ENCODE measurements at regions not wholly inside any gene's neighbourhood (a gene's known extent, or its start where the extent isn't known, plus 50 kb on each side); places are given as distances from the start of the nearest gene placed in this dataset.

DNA sequence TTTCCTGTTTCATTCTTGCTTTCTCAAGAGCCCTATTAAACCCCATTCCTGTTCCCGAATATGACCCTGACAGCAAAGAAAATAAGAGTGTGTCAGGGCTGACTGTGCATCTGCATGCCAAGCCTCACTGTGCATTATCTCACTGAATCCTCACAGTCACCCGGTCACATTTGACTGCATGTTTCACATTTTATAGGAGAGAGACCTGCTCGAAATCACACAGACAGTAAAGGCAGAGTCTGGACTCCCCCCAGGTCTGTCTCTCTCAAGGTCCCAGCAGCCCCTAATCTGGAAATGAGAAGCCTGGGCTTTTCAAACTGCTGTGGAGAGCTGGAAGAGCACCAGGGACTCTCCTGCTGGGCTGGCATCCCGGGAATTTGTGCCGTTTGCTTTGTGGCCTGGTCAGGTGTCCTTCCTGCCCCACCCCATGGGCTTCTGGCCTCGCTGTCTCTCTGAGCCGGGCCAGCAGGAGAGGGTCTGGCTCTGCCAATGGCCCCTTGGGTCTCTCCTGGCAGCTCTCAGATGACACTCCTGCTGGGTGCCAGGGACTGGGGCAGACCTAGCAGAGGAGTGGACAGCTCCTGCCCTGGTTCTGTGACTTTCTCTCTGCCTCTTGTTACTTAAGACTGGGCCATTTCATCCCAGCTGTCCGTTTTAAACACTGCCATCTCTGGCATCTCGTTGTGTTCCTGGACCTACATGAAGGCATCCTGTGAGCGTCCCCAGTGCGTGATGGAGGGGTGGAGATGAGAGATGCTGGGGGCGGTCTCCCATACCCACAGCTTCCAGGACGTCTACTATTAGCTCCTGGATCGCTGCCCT, 173.6 kb downstream of the ARHGAP12 start:
- ChIA-PET POLR2A (no interaction called here), CTCF (interaction anchor here (0.6 to 0.7 kb wide), 3 partner anchors 10 to 594 kb away, joined by 3 to 9 read pairs (median 4); no protein-coding TSS in a partner anchor)
- no peak for TF ChIP-seq HDGF (IDR thresholded peaks at IDR 0.05; ENCODE audit: borderline replicate concordance)
- no peak for TF ChIP-seq FOXK2 (IDR thresholded peaks at IDR 0.05)
- TF ChIP-seq CTBP1 (IDR thresholded peaks at IDR 0.05; ENCODE audit: borderline replicate concordance), result no peak
- TF ChIP-seq LEF1 (IDR thresholded peaks at IDR 0.05; ENCODE audit: borderline replicate concordance), result no peak
- no peak for TF ChIP-seq BHLHE40 (IDR thresholded peaks at IDR 0.05; ENCODE audit: borderline replicate concordance)
- TF ChIP-seq SP1 (IDR thresholded peaks at IDR 0.05), result no peak
- no peak for TF ChIP-seq L3MBTL2 (conservative IDR thresholded peaks at IDR 0.05)
- DNase-seq (ENCODE audit: extremely low spot score), result no peak

DNA sequence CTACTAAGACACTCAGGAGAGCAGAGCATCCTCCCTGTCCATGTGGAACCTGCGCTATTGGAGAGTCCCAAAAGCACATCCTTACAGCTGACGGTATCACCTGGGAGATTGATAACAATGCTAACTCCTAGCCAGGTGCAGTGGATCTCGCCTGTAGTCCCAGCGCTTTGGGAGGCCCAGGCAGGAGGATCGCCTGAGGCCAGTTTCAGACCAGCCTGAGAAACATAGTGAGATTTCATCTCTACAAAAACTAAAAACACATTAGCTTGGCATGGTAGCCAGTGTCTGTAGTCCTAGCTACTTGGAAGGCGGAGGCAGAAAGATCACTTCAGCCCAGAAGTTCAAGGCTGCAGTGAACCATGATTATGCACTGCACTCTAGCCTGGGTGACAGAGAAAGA, 174.9 kb downstream of the ARHGAP12 start:
- no peak for TF ChIP-seq PKNOX1 (IDR thresholded peaks at IDR 0.05)
- no peak for TF ChIP-seq FOXA1 (IDR thresholded peaks at IDR 0.05)
- no peak for DNase-seq (ENCODE audit: extremely low spot score)
- POLR2A ChIA-PET, result no interaction called here
- CTCF ChIA-PET, result no interaction called here

GRCh38 chr10:31752170-31752569, 176.5 kb downstream of the ARHGAP12 start:
- no peak for DNase-seq (ENCODE audit: extremely low spot score)
- TF ChIP-seq LEF1 (IDR thresholded peaks at IDR 0.05; ENCODE audit: borderline replicate concordance), result no peak
- TF ChIP-seq NFRKB (IDR thresholded peaks at IDR 0.05), result no peak
- no peak for TF ChIP-seq L3MBTL2 (conservative IDR thresholded peaks at IDR 0.05)
- TF ChIP-seq ZNF384 (IDR thresholded peaks at IDR 0.05), result no peak
- no peak for TF ChIP-seq FOXK2 (IDR thresholded peaks at IDR 0.05)
- no peak for TF ChIP-seq PKNOX1 (IDR thresholded peaks at IDR 0.05)
- no peak for TF ChIP-seq BHLHE40 (IDR thresholded peaks at IDR 0.05; ENCODE audit: borderline replicate concordance)
- TF ChIP-seq ARNT (IDR thresholded peaks at IDR 0.05), result no peak
- TF ChIP-seq SP1 (IDR thresholded peaks at IDR 0.05), result no peak
- TF ChIP-seq ELF4 (IDR thresholded peaks at IDR 0.05), result no peak
- ChIA-PET POLR2A (interaction anchor here (1.1 kb wide), 1 partner anchor 149 kb away, joined by 3 read pairs; no protein-coding TSS in a partner anchor), CTCF (no interaction called here)

DNA sequence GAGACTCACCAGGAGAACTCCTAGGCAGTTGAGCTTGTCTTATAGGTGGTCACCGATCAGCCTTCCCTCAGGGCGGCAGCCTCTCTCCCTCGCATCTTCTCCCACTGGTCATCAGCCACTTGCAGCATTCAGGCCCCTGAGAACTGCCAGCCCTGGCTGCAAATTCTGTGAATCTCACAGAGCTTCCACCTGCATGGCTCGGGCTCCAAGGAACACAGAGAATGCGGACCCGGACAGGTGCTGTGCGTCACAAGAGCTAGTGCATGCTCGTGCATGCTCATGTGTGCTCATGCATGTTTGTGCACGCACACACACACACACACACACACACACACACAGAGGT, 176.9 kb downstream of the ARHGAP12 start:
- DNase-seq (ENCODE audit: extremely low spot score), result no peak
- TF ChIP-seq PKNOX1 (IDR thresholded peaks at IDR 0.05) (no peak), TARDBP (IDR thresholded peaks at IDR 0.05) (no peak), L3MBTL2 (conservative IDR thresholded peaks at IDR 0.05) (no peak), NFRKB (IDR thresholded peaks at IDR 0.05) (no peak), ZNF384 (IDR thresholded peaks at IDR 0.05) (no peak), LEF1 (IDR thresholded peaks at IDR 0.05; ENCODE audit: borderline replicate concordance) (no peak), CTBP1 (IDR thresholded peaks at IDR 0.05; ENCODE audit: borderline replicate concordance) (no peak), FOXM1 (IDR thresholded peaks at IDR 0.05; ENCODE audit: borderline replicate concordance) (no peak), ARNT (IDR thresholded peaks at IDR 0.05) (no peak), SP1 (IDR thresholded peaks at IDR 0.05) (no peak), HDGF (IDR thresholded peaks at IDR 0.05; ENCODE audit: borderline replicate concordance) (no peak), BHLHE40 (IDR thresholded peaks at IDR 0.05; ENCODE audit: borderline replicate concordance) (no peak), FOXK2 (IDR thresholded peaks at IDR 0.05) (no peak), FOXA1 (IDR thresholded peaks at IDR 0.05) (no peak), SUZ12 (IDR thresholded peaks at IDR 0.05) (no peak), ELF4 (IDR thresholded peaks at IDR 0.05) (no peak)
- ChIA-PET POLR2A (interaction anchor here (1.1 kb wide), 1 partner anchor 149 kb away, joined by 3 read pairs; no protein-coding TSS in a partner anchor), CTCF (no interaction called here)

GRCh38 chr10:31751051-31751737, 177.4 kb downstream of the ARHGAP12 start:
- POLR2A ChIA-PET, result interaction anchor here (1.1 to 1.3 kb wide), 2 partner anchors 9 to 148 kb away, joined by 3 to 4 read pairs; no protein-coding TSS in a partner anchor

More at GRCh38 chr10:31751051-31751737, 177.4 kb downstream of the ARHGAP12 start:
- TF ChIP-seq PKNOX1 (IDR thresholded peaks at IDR 0.05) (no peak), ARNT (IDR thresholded peaks at IDR 0.05) (no peak), FOXK2 (IDR thresholded peaks at IDR 0.05) (no peak)
- no peak for DNase-seq (ENCODE audit: extremely low spot score)
- CTCF ChIA-PET, result no interaction called here
